ENCODE measurements at regions not wholly inside any gene's neighbourhood (a gene's known extent, or its start where the extent isn't known, plus 50 kb on each side); places are given as distances from the start of the nearest gene placed in this dataset.
"Not testable (repeated sequence)": the region's sequence is repeated elsewhere in the genome, so short reads cannot be mapped to it uniquely, and the experiment has no call there.

GRCh38 chr10:64115471-64115870, 594.3 kb downstream of the REEP3 start:
- no peak for DNase-seq (ENCODE audit: low read depth)
- no peak overlapping the region for H3K4me3 ChIP-seq (ENCODE audit: low read depth, low read length)
- no peak for TF ChIP-seq CTCF (conservative IDR thresholded peaks at IDR 0.05; ENCODE audit: low read depth, low read length)

- peak; percentile 76 for TF ChIP-seq CTCF (conservative IDR thresholded peaks at IDR 0.05; ENCODE audit: low read depth, low read length)
- no peak for DNase-seq (ENCODE audit: low read depth)
- H3K4me3 ChIP-seq (ENCODE audit: low read depth, low read length), result no peak overlapping the region
Measured at GRCh38 chr10:64115908-64116643, 594.9 kb downstream of the REEP3 start.

GRCh38 chr10:64116707-64117106, 595.5 kb downstream of the REEP3 start:
- no peak for TF ChIP-seq CTCF (conservative IDR thresholded peaks at IDR 0.05; ENCODE audit: low read depth, low read length)
- no peak overlapping the region for H3K4me3 ChIP-seq (ENCODE audit: low read depth, low read length)
- DNase-seq (ENCODE audit: low read depth), result no peak

GRCh38 chr10:64118736-64119135, 597.5 kb downstream of the REEP3 start:
- H3K4me3 ChIP-seq (ENCODE audit: low read depth, low read length), result no peak overlapping the region
- TF ChIP-seq CTCF (conservative IDR thresholded peaks at IDR 0.05; ENCODE audit: low read depth, low read length), result no peak
- DNase-seq (ENCODE audit: low read depth), result no peak

GRCh38 chr10:64120301-64120980, 599.2 kb downstream of the REEP3 start:
- not testable (repeated sequence) for DNase-seq (ENCODE audit: low read depth); H3K4me3 ChIP-seq (ENCODE audit: low read depth, low read length)

GRCh38 chr10:64130152-64130551, 609.0 kb downstream of the REEP3 start:
- DNase-seq (ENCODE audit: low read depth), result no peak
- TF ChIP-seq CTCF (conservative IDR thresholded peaks at IDR 0.05; ENCODE audit: low read depth, low read length), result no peak

GRCh38 chr10:64134676-64135075, 613.5 kb downstream of the REEP3 start:
- no peak for TF ChIP-seq CTCF (conservative IDR thresholded peaks at IDR 0.05; ENCODE audit: low read depth, low read length)
- no peak overlapping the region for H3K4me3 ChIP-seq (ENCODE audit: low read depth, low read length)
- no peak for DNase-seq (ENCODE audit: low read depth)

More at GRCh38 chr10:64130152-64130551, 609.0 kb downstream of the REEP3 start:
- H3K4me3 ChIP-seq (ENCODE audit: low read depth, low read length), result no peak overlapping the region

Data from epithelial cell of proximal tubule (primary cell).